GM23338 (cell line): ENCODE measurements at regions not wholly inside any gene's neighbourhood (a gene's known extent, or its start where the extent isn't known, plus 50 kb on each side); places are given as distances from the start of the nearest gene placed in this dataset.

Experiments
- CREB1 ChIP-seq: fragments of 250-450 bp; sonication (Bioruptor Pico); IDR thresholded peaks from 2 replicates; pipeline ENCODE4 v1.5.0; 2020; ENCODE audit warnings: low read depth, mild to moderate bottlenecking, moderate library complexity
- CTCF ChIP-seq, 2 experiments: fragments of 200-600 bp in 1 of 2; sonication (generic) in 1 of 2; conservative IDR thresholded peaks; 2 replicates each; pipeline versions ENCODE4 v1.5.1 to v1.6.1; 2016 to 2017; ENCODE audit warnings: antibody characterized with exemption in 2 of 2, low read depth in 2 of 2, mild to moderate bottlenecking in 2 of 2, moderate library complexity in 1 of 2
- EZH2 ChIP-seq: fragments of 200-600 bp; sonication (generic); IDR thresholded peaks from one replicate; pipeline ENCODE4 v1.8.0; 2017; ENCODE audit warnings: antibody characterized with exemption, mild to moderate bottlenecking, low read depth; ENCODE audit not compliant: unreplicated experiment
- POLR2AphosphoS5 ChIP-seq: IDR thresholded peaks from 2 replicates; pipeline ENCODE4 v1.6.1; 2016; ENCODE audit warnings: antibody characterized with exemption, low read depth

- no peak for TF ChIP-seq EZH2
- no peak for TF ChIP-seq CTCF (conservative IDR thresholded peaks at IDR 0.05; ENCODE audit: low read depth in 2 of 2)
- no peak for TF ChIP-seq POLR2AphosphoS5
- TF ChIP-seq CREB1 (CRISPR knock-in tag) = no peak
Measured at GRCh38 chr6:10302566-10303235, 112.2 kb downstream of the TFAP2A start.
